ENCODE measurements at regions not wholly inside any gene's neighbourhood (a gene's known extent, or its start where the extent isn't known, plus 50 kb on each side); places are given as distances from the start of the nearest gene placed in this dataset.
"Not testable (repeated sequence)": the region's sequence is repeated elsewhere in the genome, so short reads cannot be mapped to it uniquely, and the experiment has no call there.

- DNase-seq: no peak
These were observed 516.2 kb upstream of the POT1 start for GRCh38 chr7:125445836-125446235.

- DNase-seq: no peak
These were observed 515.2 kb upstream of the POT1 start for GRCh38 chr7:125444864-125445263.

GRCh38 chr7:125436220-125436619 lies 506.6 kb upstream of the POT1 start:
- DNase-seq: no peak

- DNase-seq: no peak
These were observed 501.7 kb upstream of the POT1 start for GRCh38 chr7:125431349-125431748.

GRCh38 chr7:125430013-125430412 lies 500.4 kb upstream of the POT1 start:
- no peak for DNase-seq

- DNase-seq: no peak
These were observed 498.1 kb upstream of the POT1 start for GRCh38 chr7:125427676-125428075.

- no peak for DNase-seq
These were observed 495.9 kb upstream of the POT1 start for GRCh38 chr7:125425506-125425905.

- no peak for DNase-seq
These were observed 495.1 kb upstream of the POT1 start for GRCh38 chr7:125424721-125425120.

- no peak for DNase-seq
These were observed 494.0 kb upstream of the POT1 start for GRCh38 chr7:125423458-125424155.

GRCh38 chr7:125421407-125421806 lies 491.8 kb upstream of the POT1 start:
- not testable (repeated sequence) for DNase-seq

GRCh38 chr7:125412890-125413665 lies 483.5 kb upstream of the POT1 start:
- no peak for DNase-seq

- no peak for DNase-seq
These were observed 480.3 kb upstream of the POT1 start for GRCh38 chr7:125409921-125410320.

GRCh38 chr7:125406111-125406510 lies 476.5 kb upstream of the POT1 start:
- no peak for DNase-seq

GRCh38 chr7:125399408-125399807 lies 469.8 kb upstream of the POT1 start:
- no peak for DNase-seq

GRCh38 chr7:125396466-125397151 lies 467.0 kb upstream of the POT1 start:
- DNase-seq: no peak

GRCh38 chr7:125391921-125392320 lies 462.3 kb upstream of the POT1 start:
- no peak for DNase-seq

- no peak for DNase-seq
These were observed 461.4 kb upstream of the POT1 start for GRCh38 chr7:125390981-125391380.

GRCh38 chr7:125386211-125386610 lies 456.6 kb upstream of the POT1 start:
- no peak for DNase-seq

- no peak for DNase-seq
These were observed 453.7 kb upstream of the POT1 start for GRCh38 chr7:125383324-125383723.

GRCh38 chr7:125382401-125382800 lies 452.8 kb upstream of the POT1 start:
- no peak for DNase-seq

GRCh38 chr7:125375942-125376341 lies 446.3 kb upstream of the POT1 start:
- DNase-seq: no peak

GRCh38 chr7:125370502-125370901 lies 440.9 kb upstream of the POT1 start:
- no peak for DNase-seq

GRCh38 chr7:125363873-125364272 lies 434.2 kb upstream of the POT1 start:
- DNase-seq: no peak

Measured in NCI-H510A treated with DMSO at 0.1 percent for 48 hours (cell line).